LNCaP clone FGC (cell line): ENCODE measurements at regions not wholly inside any gene's neighbourhood (a gene's known extent, or its start where the extent isn't known, plus 50 kb on each side); places are given as distances from the start of the nearest gene placed in this dataset.
A peak's percentile ranks its signal among the peaks of the same experiment; 100 is the strongest.
"Not testable (repeated sequence)": the region's sequence is repeated elsewhere in the genome, so short reads cannot be mapped to it uniquely, and the experiment has no call there.

Experiments used
- DNase-seq: peaks from one replicate; pipeline ENCODE4 v3.0.0-alpha.2; 2011; ENCODE audit warnings: low read depth
- H3K4me3 ChIP-seq: 2 replicates; pipeline ENCODE4 v1.5.1; 2011; ENCODE audit warnings: mild to moderate bottlenecking, low read depth, low read length, control low read depth
- TF ChIP-seq, protein P1 (sequence below): IDR thresholded peaks from 2 replicates; pipeline ENCODE4 v1.5.1; 2012; ENCODE audit warnings: mild to moderate bottlenecking; ENCODE audit not compliant: control insufficient read depth, insufficient read depth; ENCODE audit errors: extremely low read depth

DNA sequence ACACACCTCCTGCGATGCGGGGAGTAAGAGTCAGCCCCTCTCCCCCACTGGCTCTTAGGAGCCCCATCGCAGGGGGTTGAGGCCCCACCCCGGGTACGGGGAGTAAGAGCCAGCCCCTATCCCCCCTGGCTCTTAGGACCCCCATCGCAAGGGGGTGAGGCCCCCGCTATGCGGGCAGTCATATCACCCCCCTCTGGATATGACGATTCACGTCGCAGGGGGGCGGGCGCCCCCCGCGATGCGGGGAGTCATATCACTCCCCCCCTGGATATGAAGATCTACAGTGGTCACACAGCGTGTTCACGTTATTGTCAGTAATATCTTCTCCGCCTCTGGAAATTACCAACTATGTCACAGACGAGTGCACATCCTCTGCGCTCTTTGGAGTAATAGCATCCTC lies 61.1 kb downstream of the DEFB131A start:
- DNase-seq, H3K4me3 ChIP-seq: not testable (repeated sequence)

DNA sequence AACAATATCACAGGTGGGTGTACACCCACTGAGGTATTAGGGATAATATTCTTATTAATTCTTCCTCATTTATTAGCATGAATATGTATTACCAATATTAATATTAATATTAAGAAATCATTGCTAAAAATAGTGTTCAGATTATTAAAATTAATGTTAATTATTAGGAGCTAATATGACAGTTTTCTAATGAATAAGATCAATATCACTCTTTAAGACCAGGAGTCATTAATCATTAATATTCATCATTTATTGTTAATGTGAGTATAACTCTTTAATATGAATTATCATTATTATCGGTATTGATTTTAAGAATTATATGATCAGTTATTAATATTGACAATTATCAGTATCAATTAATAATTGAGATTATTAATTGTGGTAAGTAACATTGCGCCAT lies 62.5 kb downstream of the DEFB131A start:
- not testable (repeated sequence) for DNase-seq, H3K4me3 ChIP-seq

DNA sequence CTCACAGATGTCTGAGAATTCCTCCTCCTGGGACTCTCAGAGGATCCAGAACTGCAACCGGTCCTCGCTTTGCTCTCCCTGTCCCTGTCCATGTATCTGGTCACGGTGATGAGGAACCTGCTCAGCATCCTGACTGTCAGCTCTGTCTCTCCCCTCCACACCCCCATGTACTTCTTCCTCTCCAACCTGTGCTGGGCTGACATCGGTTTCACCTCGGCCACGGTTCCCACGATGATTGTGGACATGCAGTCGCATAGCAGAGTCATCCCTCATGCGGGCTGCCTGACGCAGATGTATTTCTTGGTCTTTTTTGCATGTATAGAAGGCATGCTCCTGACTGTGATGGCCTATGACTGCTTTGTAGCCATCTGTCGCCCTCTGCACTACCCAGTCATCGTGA lies 68.7 kb downstream of the DEFB131A start:
- not testable (repeated sequence) for H3K4me3 ChIP-seq, DNase-seq

DNA sequence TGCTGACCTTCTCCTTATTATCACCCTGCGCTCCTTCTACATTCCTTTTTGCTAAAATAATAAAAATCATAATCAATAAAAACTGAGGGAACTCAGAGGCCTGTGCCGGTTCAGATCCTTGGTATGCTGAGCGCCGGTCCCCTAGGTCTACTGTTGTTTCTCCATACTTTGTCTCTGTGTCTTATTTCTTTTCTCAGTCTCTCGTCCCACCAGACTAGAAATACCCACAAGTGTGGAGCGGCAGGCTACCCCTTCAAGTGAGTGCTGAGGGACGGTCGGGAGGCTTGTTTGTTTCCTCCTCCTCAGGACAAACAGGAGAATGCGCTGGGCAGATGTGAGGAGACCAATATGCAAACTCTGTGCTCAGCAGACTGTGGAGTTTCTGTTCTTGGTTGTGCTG lies 75.4 kb downstream of the DEFB131A start:
- not testable (repeated sequence) for DNase-seq, H3K4me3 ChIP-seq

DNA sequence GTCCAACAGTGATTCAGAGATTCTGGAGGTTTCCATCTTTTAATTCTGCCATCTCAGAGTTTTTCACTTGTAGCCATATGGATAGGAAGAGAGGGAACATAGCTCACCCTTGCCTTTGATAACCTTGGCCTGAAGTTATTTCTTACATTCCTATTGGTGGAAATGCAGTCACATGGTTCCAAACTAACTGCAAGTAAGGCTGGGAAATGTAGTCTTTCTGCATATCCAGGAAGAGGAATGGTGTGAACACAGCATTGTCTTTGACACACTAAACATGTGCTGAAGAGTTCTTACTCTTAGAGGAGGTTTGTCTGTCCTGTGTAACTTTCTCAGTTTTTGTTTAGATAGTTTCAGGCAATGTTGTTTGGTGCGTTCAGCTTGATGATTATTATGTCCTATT lies 78.7 kb downstream of the DEFB131A start:
- DNase-seq, H3K4me3 ChIP-seq: not testable (repeated sequence)

DNA sequence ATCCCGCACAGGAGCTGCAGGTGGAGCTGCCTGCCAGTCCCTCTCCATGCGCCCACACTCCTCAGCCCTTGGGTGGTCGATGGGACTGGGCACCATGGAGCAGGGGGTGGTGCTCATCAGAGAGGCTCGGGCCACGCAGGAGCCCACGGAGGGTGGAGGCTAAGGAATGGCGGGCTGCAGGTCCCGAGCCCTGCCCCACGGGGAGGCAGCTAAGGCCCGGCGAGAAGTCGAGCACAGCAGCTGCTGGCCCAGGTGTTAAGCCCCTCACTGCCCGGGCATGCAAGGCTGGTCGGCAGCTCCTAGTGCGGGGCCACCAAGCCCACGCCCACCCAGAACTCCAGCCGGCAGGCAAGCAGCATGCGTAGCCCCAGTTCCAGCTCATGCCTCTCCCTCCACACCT lies 80.2 kb downstream of the DEFB131A start:
- not testable (repeated sequence) for DNase-seq, H3K4me3 ChIP-seq

DNA sequence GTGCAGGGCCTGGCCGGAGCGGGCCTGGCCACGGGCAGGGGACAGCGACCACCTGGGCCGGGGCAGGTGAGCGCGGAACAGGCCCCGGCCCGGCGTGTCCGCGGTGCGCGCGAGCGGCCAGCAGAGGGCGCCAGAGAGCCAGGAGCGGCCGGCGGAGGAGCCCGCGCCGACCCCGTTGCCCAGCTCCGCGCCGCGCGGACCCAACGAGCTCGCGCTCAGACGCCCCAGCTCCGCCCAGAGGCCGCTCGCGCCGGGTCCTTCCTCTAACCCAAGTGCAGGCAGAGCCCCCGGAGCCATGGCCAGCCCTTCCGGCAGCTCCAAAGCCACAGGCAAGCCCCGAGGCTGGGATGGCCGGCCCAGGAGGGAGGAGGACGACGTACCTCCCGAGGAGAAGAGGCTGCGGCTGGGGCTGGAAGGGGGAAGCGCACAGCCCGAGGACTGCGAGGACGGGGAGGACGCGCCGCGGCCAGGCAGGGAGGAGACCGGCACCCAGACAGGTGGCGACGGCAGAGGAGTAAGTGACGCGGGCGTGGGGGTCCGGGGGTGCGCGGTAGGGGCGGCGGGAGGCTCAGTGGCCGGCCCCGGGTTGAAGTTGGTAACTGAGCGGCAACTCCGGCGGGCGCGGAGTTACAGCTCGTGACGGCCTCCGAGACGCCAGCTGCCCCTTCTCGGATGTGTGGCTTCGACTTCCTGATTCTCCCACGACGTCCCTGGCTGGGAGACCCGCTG lies 88.1 kb downstream of the DEFB131A start:
- DNase-seq, result not testable (repeated sequence)
- TF ChIP-seq, protein P1, sequence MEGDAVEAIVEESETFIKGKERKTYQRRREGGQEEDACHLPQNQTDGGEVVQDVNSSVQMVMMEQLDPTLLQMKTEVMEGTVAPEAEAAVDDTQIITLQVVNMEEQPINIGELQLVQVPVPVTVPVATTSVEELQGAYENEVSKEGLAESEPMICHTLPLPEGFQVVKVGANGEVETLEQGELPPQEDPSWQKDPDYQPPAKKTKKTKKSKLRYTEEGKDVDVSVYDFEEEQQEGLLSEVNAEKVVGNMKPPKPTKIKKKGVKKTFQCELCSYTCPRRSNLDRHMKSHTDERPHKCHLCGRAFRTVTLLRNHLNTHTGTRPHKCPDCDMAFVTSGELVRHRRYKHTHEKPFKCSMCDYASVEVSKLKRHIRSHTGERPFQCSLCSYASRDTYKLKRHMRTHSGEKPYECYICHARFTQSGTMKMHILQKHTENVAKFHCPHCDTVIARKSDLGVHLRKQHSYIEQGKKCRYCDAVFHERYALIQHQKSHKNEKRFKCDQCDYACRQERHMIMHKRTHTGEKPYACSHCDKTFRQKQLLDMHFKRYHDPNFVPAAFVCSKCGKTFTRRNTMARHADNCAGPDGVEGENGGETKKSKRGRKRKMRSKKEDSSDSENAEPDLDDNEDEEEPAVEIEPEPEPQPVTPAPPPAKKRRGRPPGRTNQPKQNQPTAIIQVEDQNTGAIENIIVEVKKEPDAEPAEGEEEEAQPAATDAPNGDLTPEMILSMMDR, result peak; percentile 82
- peak overlapping the region; percentile 39 for H3K4me3 ChIP-seq

DNA sequence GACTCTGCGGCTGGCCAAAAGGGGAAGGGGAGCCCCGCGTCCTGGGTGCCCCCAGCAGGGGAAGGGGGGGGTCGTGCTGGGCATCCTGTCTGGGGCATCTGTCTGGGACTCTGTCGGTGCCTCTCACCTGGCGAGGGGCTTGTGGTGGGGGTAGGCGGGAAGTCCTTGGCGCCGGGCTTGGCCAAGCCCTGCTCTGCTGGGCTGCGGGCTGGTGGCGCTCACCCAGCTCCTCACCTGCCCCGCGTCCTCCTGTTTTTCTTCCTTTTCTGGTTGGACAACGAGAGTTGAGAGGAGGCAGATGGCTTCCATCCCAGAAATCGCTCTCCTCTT lies 88.6 kb downstream of the DEFB131A start:
- H3K4me3 ChIP-seq, DNase-seq: not testable (repeated sequence)

DNA sequence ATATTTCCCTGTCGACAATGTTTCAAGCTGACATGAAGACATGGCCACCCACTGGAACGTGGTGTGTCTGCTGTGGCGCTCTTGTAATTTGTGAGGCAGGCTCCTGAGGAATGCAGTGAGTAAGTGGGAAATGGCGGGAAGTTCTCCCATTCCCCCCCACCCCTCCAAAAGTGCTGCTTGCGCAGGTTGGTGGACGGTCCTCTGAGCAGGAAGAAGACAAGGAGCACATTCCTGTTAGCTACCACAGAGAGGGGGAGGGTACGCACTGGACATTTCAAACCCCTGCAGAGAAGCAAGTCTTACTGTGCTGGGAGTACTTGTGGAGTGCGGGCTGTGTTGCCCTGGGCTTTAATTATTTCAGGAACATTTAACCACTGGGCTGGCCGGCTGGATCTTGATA lies 92.9 kb downstream of the DEFB131A start:
- not testable (repeated sequence) for DNase-seq, H3K4me3 ChIP-seq

DNA sequence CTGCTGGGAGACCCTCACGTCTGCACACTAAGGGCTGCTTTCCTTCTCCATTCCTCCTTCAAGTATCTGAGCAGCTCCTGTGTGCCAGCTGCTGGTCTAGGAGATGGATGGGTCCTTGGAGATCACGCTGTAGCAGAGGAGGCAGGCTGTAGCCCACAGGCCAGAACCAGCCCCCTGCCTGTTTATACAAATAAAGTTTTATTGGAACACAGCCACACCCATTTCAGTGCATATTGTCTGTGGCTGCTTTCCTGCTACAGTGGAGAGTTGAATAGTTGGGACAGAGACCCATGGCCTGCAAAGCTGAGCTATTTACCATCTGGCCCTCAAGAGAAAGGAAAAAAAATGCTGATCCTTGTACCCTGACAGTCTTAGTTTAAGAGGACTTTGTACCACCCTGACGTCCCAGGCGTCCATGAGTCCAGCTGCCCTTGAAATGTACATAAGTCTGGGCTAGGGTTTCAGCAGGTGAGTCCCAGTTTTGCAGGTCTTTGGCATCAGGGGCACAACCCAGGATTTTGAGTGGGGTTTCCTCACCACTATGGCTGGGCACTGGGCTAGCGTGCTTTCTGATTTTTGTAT lies 95.8 kb downstream of the DEFB131A start:
- DNase-seq, result not testable (repeated sequence)

DNA sequence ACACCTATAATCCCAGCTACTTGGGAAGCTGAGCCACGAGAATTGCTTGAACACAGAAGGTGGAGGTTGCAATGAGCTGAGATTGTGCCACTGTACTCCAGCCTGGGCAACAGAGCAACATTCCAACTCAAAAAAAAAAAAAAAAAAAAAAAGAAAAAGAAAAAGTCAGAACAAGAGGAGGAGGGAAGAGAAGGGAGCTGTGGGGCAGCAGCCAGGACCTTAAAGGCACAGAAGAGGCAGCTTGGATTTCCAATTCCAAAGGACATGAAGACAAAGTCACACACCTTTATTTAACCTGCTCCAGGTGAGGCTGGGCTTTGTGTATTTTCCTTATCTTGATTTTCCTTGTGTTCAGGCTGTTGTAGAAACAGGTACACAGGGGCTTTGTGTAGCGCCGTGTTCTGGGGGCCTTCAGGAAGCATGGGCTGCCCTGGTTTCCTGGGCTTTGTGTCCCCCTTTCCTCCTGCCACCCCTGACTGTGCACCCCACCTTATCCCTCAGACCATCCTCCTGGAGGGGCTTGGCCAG lies 97.2 kb downstream of the DEFB131A start:
- DNase-seq, result not testable (repeated sequence)

More for the DNA sequence above, 95.8 kb downstream of the DEFB131A start:
- H3K4me3 ChIP-seq, result not testable (repeated sequence)

DNA sequence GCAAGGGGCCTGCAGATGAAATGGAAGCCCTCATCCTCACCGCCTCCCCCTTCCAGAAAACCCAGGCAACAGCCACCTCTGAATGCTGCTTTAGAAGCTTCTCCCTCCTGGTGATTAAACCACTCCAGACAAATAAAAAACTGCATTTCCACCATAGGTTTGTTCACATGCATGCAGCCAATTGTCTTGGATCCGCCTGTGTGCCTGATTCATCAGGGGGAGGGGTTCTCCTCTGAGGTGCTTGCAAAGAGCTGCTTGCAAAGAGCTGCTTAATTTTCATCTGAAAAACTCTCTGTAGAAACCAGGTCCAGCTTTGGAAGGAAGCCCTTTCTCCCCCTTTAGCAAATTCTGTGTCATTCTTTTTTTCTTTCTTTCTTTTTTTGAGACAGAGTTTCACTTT lies 100.6 kb downstream of the DEFB131A start:
- H3K4me3 ChIP-seq, DNase-seq: not testable (repeated sequence)

More for the DNA sequence above, 97.2 kb downstream of the DEFB131A start:
- H3K4me3 ChIP-seq, result not testable (repeated sequence)

DNA sequence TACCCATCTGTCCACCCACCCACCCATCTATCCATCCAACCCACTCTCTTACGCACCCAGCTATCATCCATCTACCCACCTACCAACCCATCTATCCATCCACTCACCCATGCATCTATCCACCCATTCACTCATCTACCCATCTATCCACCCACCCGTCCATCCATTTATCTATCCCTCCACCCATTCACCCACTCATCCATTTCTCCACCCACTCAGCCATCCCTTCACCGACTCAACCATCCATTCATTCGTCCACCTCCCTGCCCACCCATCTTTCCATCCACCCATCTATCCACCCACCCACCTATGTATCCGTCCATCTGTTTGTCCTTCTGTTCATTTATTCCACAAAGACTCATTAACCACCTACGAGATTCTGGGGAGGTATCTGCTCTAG lies 103.3 kb downstream of the DEFB131A start:
- H3K4me3 ChIP-seq, result not testable (repeated sequence)

DNA sequence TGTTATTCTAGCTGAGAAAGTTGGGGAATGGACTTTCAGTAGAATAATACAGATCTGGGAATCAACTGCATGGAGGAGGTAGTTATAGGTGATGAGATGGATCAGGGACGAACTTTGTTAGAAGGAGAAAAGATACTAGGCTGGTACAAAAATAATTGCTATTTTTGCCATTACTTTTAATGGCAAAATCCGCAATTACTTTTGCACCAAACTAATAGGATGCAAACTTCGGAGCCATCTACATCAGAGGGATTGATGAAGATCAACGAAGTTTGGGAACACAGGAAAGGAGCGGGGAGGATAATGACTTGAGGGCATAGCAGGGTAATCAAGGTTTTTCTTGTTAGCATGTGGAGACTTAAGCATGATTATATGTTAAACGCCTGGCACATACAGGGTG lies 111.9 kb downstream of the DEFB131A start:
- H3K4me3 ChIP-seq, DNase-seq: not testable (repeated sequence)

More for the DNA sequence above, 103.3 kb downstream of the DEFB131A start:
- not testable (repeated sequence) for DNase-seq

DNA sequence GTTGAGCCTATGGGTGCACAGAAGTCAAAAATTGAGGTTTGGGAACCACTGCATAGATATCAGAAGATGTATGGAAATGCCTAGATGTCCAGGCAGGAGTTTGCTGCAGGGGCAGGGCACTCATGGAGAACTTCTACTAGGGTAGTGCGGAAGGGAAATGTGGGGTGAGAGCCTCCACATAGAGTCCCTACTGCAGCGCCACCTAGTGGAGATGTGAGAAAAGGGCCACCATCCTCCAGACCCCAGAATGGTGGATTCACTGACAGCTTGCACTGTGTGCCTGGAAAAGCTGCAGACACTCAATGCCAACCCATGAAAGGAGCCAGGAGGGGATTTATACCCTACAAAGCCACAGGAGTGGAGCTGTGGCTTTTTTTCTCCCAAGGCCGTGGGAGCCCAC lies 133.7 kb downstream of the DEFB131A start:
- DNase-seq, H3K4me3 ChIP-seq: not testable (repeated sequence)

DNA sequence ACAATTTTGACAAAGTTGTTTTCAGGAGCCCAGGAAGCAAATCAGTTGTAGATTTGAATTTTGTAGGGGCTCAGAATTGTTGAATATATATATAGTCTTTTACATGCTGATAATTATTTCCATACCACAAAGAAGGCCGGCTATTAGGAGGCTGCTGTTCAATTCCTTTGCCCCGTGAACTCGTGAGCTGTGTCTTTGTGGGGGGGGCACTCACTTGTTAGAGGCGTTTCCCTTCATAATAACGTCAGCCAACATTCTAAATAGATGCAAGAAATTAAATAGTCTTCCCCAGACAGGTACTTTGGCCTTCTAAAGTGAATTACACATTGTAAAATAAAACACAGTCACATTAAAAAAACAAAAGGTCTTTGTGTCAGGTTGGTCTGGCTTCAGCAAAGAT lies 138.7 kb downstream of the DEFB131A start:
- H3K4me3 ChIP-seq, DNase-seq: not testable (repeated sequence)
